ENCODE measurements at regions not wholly inside any gene's neighbourhood (a gene's known extent, or its start where the extent isn't known, plus 50 kb on each side); places are given as distances from the start of the nearest gene placed in this dataset.
A peak's percentile ranks its signal among the peaks of the same experiment; 100 is the strongest.

DNA sequence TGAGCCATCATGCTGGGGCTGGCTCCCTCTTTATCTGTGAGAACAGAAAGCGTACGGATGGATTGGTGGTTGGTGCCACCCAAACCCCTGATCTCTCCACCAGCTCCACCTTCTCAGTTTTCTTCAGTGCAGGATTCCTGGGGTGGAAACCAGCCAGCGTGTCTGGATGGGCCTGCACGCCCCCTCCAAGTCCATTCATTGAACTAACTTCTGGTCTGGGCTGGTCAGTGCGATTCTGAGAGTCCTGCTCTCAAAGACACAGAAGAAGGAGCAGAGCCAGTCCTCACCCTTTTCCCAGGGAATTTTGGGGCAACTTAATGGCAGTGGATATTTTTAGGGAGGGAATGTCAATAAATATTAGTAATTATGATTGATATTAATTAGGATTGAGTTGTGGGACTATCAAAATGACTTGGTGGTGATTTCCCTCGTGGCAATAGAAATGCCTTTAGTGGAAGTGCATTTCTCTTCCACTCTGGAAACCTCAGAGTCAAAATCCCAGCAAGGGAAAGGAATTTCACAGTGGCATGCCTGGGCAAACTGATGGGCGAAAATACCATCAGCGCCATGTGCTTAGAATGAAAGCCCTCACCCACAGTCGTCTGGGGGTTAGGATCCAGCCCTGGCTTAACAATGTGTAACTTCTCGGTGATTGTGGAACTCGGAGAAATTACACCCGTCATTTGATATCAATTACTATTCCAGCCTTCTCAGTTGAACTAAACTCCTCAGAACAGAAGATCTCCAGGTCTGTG is 69.3 kb upstream of the EEPD1 start:
- Histone ChIP-seq H3K36me3 (no peaks in the 10 kb centered on the region), H3K4me1 (peaks cover 0 to 7% (median 2%) of the 10 kb centered on the region in 12 donors), H3K27me3 (no peaks in the 10 kb centered on the region), H3K4me3 (no peak overlapping the region), H3K27ac (no peak overlapping the region), H3K9me3 (no peaks in the 10 kb centered on the region)
- DNase-seq (no peak), ATAC-seq (no peak)
- WGBS, 4 donors, result 87 to 92% (median 89%) methylated on average over 12 of the region's 12 CpGs
- no peak for TF ChIP-seq POLR2A (IDR thresholded peaks at IDR 0.05)
- TF ChIP-seq, protein P1, sequence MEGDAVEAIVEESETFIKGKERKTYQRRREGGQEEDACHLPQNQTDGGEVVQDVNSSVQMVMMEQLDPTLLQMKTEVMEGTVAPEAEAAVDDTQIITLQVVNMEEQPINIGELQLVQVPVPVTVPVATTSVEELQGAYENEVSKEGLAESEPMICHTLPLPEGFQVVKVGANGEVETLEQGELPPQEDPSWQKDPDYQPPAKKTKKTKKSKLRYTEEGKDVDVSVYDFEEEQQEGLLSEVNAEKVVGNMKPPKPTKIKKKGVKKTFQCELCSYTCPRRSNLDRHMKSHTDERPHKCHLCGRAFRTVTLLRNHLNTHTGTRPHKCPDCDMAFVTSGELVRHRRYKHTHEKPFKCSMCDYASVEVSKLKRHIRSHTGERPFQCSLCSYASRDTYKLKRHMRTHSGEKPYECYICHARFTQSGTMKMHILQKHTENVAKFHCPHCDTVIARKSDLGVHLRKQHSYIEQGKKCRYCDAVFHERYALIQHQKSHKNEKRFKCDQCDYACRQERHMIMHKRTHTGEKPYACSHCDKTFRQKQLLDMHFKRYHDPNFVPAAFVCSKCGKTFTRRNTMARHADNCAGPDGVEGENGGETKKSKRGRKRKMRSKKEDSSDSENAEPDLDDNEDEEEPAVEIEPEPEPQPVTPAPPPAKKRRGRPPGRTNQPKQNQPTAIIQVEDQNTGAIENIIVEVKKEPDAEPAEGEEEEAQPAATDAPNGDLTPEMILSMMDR (IDR thresholded peaks at IDR 0.05), result no peak
- intact Hi-C loops (cut with DNase I), result loop anchor here in 2 of 10 donors (10.0 kb wide), 1 partner anchor 211 kb away; no protein-coding TSS in a partner anchor

DNA sequence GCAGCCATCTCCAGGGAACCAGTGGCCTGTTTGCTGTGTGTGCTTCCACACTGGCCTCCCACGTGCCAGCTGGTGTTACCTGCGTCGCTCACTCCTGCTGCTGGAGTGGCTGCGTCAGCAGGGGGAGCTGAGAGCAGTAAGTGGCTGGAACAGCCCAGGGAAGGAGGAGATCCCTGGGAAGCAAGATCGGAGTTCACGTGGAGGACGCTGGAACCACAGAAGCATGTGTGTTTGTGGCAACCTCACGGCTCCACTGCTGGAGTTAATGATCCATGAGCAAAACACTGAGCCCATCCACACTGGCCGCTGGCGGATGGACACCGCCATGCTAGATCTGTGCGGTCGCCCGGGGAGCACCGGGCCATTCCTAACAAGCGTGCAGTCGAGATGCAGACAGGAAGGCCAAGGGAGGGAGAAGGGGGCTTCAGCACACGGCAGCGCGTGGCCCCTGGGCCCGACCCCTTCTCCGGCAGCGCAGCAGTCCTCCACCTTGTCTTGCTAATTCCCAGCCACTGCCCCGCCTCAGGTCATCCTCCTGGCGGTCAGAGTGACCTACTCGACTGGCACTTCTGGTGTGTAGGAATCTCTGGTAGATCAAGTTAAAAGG is 68.5 kb upstream of the EEPD1 start:
- 74 to 77% (median 76%) methylated on average over 24 to 26 of the region's 26 CpGs for WGBS, 4 donors
- peaks cover 0 to 11% (median 0%) of the 10 kb centered on the region in 12 donors for H3K4me1 ChIP-seq
- H3K36me3 ChIP-seq, result no peaks in the 10 kb centered on the region
- no peaks in the 10 kb centered on the region for H3K27me3 ChIP-seq
- no peak for TF ChIP-seq POLR2A (IDR thresholded peaks at IDR 0.05)
- TF ChIP-seq, protein P1 (IDR thresholded peaks at IDR 0.05), result peak in 11 of 12 donors; percentile 13 to 47 (median 22)
- ATAC-seq, result peak in 3 of 4 donors; percentile 70 to 80 (median 70)
- H3K9me3 ChIP-seq, result no peaks in the 10 kb centered on the region
- no peak overlapping the region for H3K4me3 ChIP-seq
- peak in 2 of 5 donors; percentile 47 to 50 for DNase-seq
- no peak overlapping the region for H3K27ac ChIP-seq
- intact Hi-C loops (cut with DNase I), result loop anchor here in 2 of 10 donors (10.0 kb wide), 1 partner anchor 210 kb away; no protein-coding TSS in a partner anchor

DNA sequence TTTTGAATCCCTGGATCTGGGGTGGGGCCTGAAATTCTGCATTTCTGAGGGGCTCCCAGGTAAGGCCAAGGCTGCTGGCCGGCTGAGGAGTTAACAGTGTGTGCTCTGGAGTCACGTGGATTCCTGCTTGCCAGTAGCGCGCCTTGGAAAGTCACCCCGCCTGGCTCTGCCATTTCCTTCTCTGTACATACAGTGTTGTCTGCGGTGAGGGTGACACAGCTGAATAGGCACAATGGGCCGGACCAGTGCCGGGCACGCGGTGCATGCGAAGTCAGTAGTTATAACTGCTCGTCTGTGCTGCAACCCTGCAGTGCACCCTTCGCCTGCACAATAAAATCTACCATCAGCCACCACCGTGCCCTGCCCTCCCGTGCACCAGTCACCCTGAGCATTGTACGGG is 68.0 kb upstream of the EEPD1 start:
- no peak overlapping the region for H3K4me3 ChIP-seq
- ATAC-seq (no peak), DNase-seq (no peak)
- no peaks in the 10 kb centered on the region for H3K9me3 ChIP-seq
- no peak for TF ChIP-seq POLR2A (IDR thresholded peaks at IDR 0.05)
- TF ChIP-seq, protein P1 (IDR thresholded peaks at IDR 0.05), result no peak
- intact Hi-C loops (cut with DNase I), result loop anchor here in 2 of 10 donors (10.0 kb wide), 1 partner anchor 210 kb away; no protein-coding TSS in a partner anchor
- 91 to 95% (median 94%) methylated on average over 14 to 16 of the region's 16 CpGs for WGBS, 4 donors
- H3K27ac ChIP-seq, result no peak overlapping the region
- no peaks in the 10 kb centered on the region for H3K36me3 ChIP-seq
- H3K4me1 ChIP-seq, result peaks cover 0 to 11% (median 0%) of the 10 kb centered on the region in 12 donors
- H3K27me3 ChIP-seq, result no peaks in the 10 kb centered on the region

GRCh38 chr7:36086571-36086970 is 66.5 kb upstream of the EEPD1 start:
- no peak for DNase-seq
- Histone ChIP-seq H3K9me3 (no peaks in the 10 kb centered on the region), H3K27me3 (no peaks in the 10 kb centered on the region), H3K27ac (no peak overlapping the region), H3K4me1 (peaks cover 0 to 11% (median 0%) of the 10 kb centered on the region in 12 donors), H3K4me3 (no peak overlapping the region), H3K36me3 (no peaks in the 10 kb centered on the region)
- TF ChIP-seq, protein P1 (IDR thresholded peaks at IDR 0.05), result no peak
- no peak for TF ChIP-seq POLR2A (IDR thresholded peaks at IDR 0.05)
- ATAC-seq, result no peak
- intact Hi-C loops (cut with DNase I), result loop anchor here in 2 of 10 donors (10.0 kb wide), 1 partner anchor 208 kb away; no protein-coding TSS in a partner anchor

All from heart left ventricle (tissue), 16 donors.